Astrocyte of the spinal cord (primary cell): ENCODE measurements at regions not wholly inside any gene's neighbourhood (a gene's known extent, or its start where the extent isn't known, plus 50 kb on each side); places are given as distances from the start of the nearest gene placed in this dataset.

Source experiments
- DNase-seq: peaks from one replicate; pipeline ENCODE4 v3.0.0; 2011; ENCODE audit warnings: low read depth, low spot score
- H3K4me3 ChIP-seq: 2 replicates; pipeline ENCODE4 v1.5.1; 2011; ENCODE audit warnings: low read depth, mild to moderate bottlenecking, low read length, moderate library complexity
- in situ Hi-C: cut with HindIII; loops from 2 replicates; pipeline ENCODE4 v1.10.0; 2017; ENCODE audit warnings: low sequenced_read_pairs
- TF ChIP-seq, protein P1 (sequence below): IDR thresholded peaks from 2 replicates; pipeline ENCODE4 v1.5.1; 2012; ENCODE audit warnings: low read depth, mild to moderate bottlenecking, low read length, inconsistent platforms

DNA sequence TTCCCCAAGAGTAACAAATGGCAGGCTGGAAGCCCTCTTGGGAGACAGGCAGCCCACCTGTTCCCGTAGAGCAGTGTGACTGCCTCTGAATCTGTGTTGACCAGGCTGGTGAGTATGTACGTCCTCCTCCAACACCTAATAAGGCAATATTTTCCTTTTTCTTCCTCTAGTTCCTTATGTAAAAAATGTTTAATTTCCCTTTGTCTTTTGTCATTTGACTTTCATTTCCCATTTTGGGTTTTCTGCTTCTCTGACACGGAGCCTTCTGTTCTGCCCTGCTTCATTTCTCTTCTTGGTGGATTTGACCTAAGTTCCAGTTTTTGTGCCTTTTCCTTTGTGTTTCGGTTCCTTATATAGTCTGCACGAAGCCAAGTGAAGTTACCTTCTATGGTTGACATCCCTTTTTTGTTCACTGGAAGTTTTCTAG, 65.8 kb upstream of the ATF3 start:
- TF ChIP-seq, protein P1, sequence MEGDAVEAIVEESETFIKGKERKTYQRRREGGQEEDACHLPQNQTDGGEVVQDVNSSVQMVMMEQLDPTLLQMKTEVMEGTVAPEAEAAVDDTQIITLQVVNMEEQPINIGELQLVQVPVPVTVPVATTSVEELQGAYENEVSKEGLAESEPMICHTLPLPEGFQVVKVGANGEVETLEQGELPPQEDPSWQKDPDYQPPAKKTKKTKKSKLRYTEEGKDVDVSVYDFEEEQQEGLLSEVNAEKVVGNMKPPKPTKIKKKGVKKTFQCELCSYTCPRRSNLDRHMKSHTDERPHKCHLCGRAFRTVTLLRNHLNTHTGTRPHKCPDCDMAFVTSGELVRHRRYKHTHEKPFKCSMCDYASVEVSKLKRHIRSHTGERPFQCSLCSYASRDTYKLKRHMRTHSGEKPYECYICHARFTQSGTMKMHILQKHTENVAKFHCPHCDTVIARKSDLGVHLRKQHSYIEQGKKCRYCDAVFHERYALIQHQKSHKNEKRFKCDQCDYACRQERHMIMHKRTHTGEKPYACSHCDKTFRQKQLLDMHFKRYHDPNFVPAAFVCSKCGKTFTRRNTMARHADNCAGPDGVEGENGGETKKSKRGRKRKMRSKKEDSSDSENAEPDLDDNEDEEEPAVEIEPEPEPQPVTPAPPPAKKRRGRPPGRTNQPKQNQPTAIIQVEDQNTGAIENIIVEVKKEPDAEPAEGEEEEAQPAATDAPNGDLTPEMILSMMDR = no peak
- in situ Hi-C loops = no loop called here
- H3K4me3 ChIP-seq = no peak overlapping the region
- no peak for DNase-seq

DNA sequence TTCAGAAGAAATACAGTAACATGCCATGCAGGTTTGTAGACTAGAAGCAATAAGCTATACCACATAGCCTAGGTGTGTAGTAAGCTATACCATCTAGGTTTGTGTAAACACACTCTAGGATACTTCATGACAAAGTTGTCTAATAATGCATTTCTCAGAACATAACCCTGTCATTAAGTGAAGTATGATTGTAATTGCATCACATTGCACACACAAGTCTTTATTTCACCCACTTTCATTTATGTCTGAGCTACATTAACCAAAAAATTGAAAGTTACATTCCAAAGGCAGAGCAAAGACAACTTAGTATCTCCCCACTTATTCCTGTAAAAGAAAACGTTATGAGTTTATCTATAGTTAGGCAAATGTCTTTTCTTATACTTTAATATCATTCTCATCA, 64.5 kb upstream of the ATF3 start:
- in situ Hi-C loops = no loop called here
- TF ChIP-seq, protein P1 = no peak
- no peak for DNase-seq

DNA sequence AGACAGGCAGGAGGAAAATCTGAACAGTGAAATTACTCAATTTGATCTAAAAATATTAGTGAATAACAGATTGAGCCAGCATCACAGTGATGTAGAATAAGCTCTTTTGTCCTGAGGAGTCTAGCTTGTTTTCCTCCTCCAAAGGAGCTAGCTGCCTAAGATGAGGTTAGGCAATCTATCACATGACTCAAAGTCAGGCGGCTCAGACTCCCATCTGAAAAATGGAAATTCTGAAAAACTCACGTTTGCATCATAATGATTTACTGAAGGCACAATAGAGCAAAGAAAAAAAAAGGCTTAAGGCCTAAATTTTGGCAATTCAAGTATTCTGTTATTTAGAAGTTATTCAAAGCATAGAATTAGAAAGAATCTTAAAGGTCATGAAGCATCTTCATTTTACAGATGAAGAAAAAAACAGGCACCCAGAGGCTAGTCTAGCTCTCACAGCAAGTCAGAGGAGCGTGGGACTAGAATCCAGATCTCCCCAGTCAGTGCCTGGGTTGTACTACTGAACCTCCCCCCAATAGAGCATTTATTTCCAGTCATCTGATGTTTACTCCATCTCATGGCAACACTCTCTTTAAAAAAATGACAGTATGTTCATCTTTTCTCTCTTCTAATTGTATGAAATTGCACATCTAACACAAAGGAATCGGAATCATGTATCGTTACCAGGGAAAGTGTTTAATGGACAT, 62.5 kb upstream of the ATF3 start:
- no peak for DNase-seq
- TF ChIP-seq, protein P1 = no peak
- H3K4me3 ChIP-seq = no peak overlapping the region
- in situ Hi-C loops = no loop called here

More for the DNA sequence above, 64.5 kb upstream of the ATF3 start:
- H3K4me3 ChIP-seq = no peak overlapping the region

DNA sequence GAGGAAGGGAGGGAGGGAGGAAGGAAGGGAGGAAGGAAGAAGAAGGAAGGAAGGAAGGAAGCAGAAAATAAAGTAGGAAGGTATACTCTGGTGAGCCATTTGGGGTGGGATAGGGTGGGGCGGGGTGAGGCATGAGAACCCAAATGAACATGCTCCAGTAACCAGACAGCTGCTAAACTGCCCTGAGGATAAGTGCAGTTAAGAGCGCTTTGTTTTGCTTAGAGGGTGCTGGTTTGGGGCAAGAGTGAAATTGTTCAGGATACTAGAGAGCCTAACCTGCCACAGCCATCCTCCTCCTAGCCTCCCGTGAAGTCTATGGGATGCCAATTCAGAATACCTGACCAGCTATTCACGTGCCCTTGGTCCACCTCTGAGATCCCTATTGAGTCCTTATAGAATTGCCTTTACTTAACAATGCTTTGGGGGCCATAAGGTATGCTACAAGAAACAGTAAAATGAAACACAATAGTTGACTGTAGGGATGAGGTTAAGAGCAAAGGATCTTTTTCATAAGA, 59.0 kb upstream of the ATF3 start:
- no peak overlapping the region for H3K4me3 ChIP-seq
- no peak for DNase-seq
- TF ChIP-seq, protein P1 = no peak
- in situ Hi-C loops = no loop called here

DNA sequence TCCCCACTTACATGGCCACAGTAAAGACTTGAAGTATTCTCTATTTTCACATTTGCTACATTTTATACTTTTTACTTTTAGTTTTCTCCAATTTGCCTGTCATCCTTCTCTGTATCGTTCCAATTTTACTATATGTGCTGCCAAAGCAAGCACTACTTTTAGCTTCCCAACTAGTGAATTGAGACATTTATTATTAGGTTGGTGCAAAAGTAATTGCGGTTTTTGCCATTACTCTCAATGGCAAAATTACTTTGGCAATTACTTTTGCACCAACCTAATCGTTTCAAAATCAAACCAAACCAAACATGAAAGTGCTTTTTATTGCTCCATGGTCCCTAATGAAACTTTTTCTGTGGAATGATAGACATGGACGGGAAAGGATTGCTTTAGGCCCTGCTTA, 56.6 kb upstream of the ATF3 start:
- TF ChIP-seq, protein P1 = no peak
- in situ Hi-C loops = no loop called here
- DNase-seq = no peak
- H3K4me3 ChIP-seq = no peak overlapping the region

DNA sequence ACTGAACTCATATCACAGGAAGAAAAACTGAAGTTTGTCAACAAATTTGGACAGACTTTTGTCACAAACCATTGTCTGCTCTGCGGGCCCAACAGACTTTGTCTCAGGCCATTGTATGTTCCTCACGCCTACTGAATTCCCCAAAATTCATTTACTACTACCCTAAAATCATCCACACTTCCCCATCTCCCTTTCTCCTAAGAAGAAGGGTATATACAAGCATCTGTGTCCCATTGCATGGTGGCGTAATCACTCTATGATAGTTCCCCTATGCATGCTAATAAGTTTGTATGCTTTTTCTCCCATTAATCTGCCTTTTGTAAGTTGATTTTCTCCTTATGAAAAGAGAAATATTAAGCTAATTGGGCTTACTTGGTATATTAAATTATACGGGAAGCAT, 54.9 kb upstream of the ATF3 start:
- in situ Hi-C loops = no loop called here
- TF ChIP-seq, protein P1 = no peak
- H3K4me3 ChIP-seq = no peak overlapping the region
- no peak for DNase-seq
